ENCODE measurements at regions not wholly inside any gene's neighbourhood (a gene's known extent, or its start where the extent isn't known, plus 50 kb on each side); places are given as distances from the start of the nearest gene placed in this dataset.

DNA sequence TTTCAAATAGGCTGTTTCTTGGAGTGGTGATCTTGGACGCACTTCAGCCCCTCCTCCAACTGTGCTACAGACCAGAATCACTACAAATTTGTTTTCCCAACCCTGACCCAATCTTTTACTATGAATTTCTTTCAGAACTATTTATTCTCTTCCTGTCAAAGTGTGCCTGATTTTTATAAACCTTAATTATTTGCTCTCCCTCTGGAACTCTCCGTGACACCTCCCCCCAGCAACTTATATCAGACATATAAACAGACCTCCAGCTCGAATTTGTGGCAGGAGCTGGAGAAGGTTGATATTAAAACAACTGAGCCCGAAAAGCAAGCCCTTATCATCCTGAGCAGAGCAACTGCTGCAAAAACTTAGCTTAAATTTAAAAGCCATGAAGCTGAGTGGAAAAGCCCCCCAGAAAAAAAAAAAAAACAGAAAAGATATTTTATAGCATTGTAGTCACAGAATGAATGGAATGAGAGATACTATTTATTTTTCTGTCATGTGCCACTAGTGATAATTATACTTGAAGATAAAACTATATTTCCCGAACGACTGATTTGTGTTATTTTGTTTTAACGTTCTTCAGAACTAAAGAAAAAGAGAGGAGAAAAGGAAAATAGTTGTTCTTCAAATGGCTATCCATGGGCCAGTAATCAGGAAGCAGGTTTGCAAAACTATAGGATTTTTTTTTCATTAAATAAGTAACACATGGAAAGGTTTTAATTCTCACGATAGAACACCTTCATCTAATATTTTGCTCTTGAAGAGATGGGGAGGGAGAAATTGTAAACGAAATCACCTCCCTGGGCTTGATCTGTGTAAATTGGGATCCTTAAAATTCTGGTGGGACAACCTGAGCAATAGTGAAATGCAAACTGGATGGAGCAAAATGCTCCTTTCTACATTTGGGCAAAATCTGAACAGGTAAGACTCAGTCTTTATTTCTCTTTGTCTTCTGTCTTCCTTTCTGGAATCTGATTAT, 80.8 kb downstream of the NR2F2 start:
- H3K36me3 ChIP-seq, result no peaks in the 10 kb centered on the region
- no peaks in the 10 kb centered on the region for H3K9me3 ChIP-seq
- no peaks in the 10 kb centered on the region for H3K4me1 ChIP-seq (ENCODE audit: control insufficient read depth in 1 of 2, insufficient read depth in 1 of 2, low read depth in 1 of 2, low read length in 1 of 2)
- H3K27me3 ChIP-seq, result peaks cover 100% of the 10 kb centered on the region
- no peak overlapping the region for H3K4me3 ChIP-seq (ENCODE audit: low read depth in 1 of 2, low read length in 1 of 2)
- no peak overlapping the region for H3K27ac ChIP-seq
- TF ChIP-seq, protein P1, sequence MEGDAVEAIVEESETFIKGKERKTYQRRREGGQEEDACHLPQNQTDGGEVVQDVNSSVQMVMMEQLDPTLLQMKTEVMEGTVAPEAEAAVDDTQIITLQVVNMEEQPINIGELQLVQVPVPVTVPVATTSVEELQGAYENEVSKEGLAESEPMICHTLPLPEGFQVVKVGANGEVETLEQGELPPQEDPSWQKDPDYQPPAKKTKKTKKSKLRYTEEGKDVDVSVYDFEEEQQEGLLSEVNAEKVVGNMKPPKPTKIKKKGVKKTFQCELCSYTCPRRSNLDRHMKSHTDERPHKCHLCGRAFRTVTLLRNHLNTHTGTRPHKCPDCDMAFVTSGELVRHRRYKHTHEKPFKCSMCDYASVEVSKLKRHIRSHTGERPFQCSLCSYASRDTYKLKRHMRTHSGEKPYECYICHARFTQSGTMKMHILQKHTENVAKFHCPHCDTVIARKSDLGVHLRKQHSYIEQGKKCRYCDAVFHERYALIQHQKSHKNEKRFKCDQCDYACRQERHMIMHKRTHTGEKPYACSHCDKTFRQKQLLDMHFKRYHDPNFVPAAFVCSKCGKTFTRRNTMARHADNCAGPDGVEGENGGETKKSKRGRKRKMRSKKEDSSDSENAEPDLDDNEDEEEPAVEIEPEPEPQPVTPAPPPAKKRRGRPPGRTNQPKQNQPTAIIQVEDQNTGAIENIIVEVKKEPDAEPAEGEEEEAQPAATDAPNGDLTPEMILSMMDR (IDR thresholded peaks at IDR 0.05), result no peak

DNA sequence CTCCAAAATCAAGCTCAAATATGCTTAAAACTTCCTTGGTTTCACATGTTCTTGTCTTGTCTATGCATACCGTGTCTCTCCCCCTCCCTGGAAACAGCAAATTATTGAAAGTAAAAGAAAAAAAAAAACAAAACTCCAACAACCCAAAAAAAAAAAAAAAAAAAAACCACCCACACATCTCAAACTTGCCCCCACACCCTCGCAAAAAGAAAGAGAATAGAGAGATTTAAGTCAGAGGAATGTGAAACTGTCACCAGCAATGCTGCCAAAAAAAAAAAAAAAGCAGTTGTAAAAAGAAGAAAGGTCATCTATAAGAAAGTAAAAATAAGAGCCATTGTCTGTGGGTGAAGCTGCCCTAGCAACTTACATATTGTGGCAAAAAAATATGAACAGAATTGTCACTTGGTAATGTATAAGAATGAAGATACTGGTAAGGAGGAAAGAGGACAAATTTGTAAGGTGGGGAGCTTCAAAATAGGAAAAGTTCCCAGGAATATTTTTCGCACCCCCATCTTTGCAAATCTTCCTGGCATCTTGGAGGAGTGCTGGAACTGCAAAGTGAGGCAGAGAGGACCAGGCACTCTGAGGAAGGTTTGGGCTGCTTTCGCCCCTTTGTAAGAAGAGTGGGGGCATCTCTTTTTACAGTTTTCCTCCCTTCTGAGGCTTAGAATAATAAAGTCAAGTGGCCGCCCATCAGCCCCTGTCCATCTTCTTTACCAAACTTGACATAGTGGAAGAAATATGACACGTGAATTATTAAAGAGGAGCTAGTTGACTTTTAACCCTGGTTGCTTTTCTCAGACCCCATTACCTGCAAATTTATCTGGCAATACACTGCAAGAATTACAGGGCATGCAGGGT, 81.8 kb downstream of the NR2F2 start:
- Histone ChIP-seq H3K27ac (no peak overlapping the region), H3K27me3 (peaks cover 100% of the 10 kb centered on the region), H3K4me1 (ENCODE audit: control insufficient read depth in 1 of 2, insufficient read depth in 1 of 2, low read depth in 1 of 2, low read length in 1 of 2) (no peaks in the 10 kb centered on the region), H3K36me3 (no peaks in the 10 kb centered on the region), H3K9me3 (no peaks in the 10 kb centered on the region), H3K4me3 (ENCODE audit: low read depth in 1 of 2, low read length in 1 of 2) (no peak overlapping the region)
- TF ChIP-seq, protein P1 (IDR thresholded peaks at IDR 0.05), result no peak

DNA sequence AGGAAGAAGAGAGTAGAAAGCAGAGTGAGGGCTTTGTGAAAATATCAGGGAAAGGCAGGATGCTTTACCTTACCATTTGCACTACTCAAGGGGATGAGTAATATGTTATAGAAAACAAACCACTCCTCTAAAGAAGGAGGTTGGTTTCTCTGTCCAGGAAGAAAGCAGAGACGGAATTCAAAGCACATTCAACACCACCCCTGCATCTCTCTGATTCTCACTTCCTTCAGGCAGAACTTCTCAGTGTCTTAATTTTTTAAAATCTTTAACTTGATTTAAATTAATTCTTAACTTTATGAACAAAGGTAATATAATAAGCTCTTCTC, 82.4 kb downstream of the NR2F2 start:
- no peaks in the 10 kb centered on the region for H3K9me3 ChIP-seq
- no peak overlapping the region for H3K27ac ChIP-seq
- H3K36me3 ChIP-seq, result no peaks in the 10 kb centered on the region
- TF ChIP-seq, protein P1 (IDR thresholded peaks at IDR 0.05), result no peak
- H3K4me1 ChIP-seq (ENCODE audit: control insufficient read depth in 1 of 2, insufficient read depth in 1 of 2, low read depth in 1 of 2, low read length in 1 of 2), result no peaks in the 10 kb centered on the region
- H3K27me3 ChIP-seq, result peaks cover 100% of the 10 kb centered on the region
- H3K4me3 ChIP-seq (ENCODE audit: low read depth in 1 of 2, low read length in 1 of 2), result no peak overlapping the region

DNA sequence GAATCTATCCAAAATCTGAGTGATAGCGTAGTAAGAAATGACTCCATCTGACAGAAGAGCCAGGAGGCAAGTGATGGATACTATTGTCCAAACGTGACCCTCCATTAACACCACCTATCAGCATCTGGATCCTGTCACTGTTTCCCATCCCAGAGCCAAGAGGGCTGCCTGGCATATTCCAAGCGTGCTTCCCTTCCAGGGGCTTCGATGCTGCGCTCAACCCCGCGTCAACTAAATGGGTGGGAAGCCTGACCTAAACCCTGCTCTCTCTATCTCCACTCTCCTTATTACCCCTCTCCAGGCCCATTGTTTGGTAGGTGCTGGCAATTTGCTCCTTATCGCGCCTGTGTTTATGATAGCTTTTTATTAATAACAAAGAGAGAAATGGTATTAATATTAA, 83.2 kb downstream of the NR2F2 start:
- Histone ChIP-seq H3K27me3 (peaks cover 100% of the 10 kb centered on the region), H3K9me3 (no peaks in the 10 kb centered on the region), H3K4me1 (ENCODE audit: control insufficient read depth in 1 of 2, insufficient read depth in 1 of 2, low read depth in 1 of 2, low read length in 1 of 2) (no peaks in the 10 kb centered on the region), H3K27ac (no peak overlapping the region), H3K4me3 (ENCODE audit: low read depth in 1 of 2, low read length in 1 of 2) (no peak overlapping the region), H3K36me3 (no peaks in the 10 kb centered on the region)
- TF ChIP-seq, protein P1 (IDR thresholded peaks at IDR 0.05), result no peak

DNA sequence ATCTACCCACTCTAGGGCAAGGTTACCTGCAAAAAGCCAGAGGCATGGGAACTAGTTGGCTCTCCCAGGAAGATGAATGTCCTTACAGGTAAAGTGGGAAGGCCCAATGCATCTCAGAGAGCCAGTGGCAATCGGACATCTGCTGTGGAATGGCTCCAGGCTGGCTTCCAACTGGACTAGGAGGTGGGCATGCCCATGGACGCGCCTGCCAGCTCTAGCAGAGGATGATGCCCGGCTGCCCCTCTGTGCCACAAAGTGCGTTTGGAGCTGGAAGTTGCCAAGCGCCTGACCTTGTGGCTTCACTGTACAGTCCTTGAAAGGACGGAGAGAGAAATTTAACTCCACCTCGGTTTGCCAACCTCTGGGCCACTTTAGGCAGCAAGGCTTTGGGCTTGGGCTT, 84.4 kb downstream of the NR2F2 start:
- TF ChIP-seq, protein P1 (IDR thresholded peaks at IDR 0.05), result no peak
- Histone ChIP-seq H3K9me3 (no peaks in the 10 kb centered on the region), H3K4me3 (ENCODE audit: low read depth in 1 of 2, low read length in 1 of 2) (no peak overlapping the region), H3K27ac (no peak overlapping the region), H3K4me1 (ENCODE audit: control insufficient read depth in 1 of 2, insufficient read depth in 1 of 2, low read depth in 1 of 2, low read length in 1 of 2) (no peaks in the 10 kb centered on the region), H3K27me3 (peaks cover 100% of the 10 kb centered on the region), H3K36me3 (no peaks in the 10 kb centered on the region)
